Loucy (cell line): ENCODE measurements at regions not wholly inside any gene's neighbourhood (a gene's known extent, or its start where the extent isn't known, plus 50 kb on each side); places are given as distances from the start of the nearest gene placed in this dataset.

Experiments
- H2AFZ ChIP-seq: fragments of 200-600 bp; sonication (generic); 2 replicates; pipeline ENCODE4 v1.6.0; 2016; ENCODE audit warnings: antibody characterized with exemption, mild to moderate bottlenecking, low read length, moderate library complexity
- H3F3A ChIP-seq: fragments of 200-600 bp; 2 replicates; pipeline ENCODE4 v1.6.0; 2016; ENCODE audit warnings: antibody characterized with exemption, low read depth, mild to moderate bottlenecking
- H3K27me3 ChIP-seq: fragments of 200-600 bp; sonication (generic); 2 replicates; pipeline ENCODE4 v1.6.1; 2014; ENCODE audit warnings: low read length, mild to moderate bottlenecking; ENCODE audit not compliant: insufficient read depth, poor library complexity, severe bottlenecking
- H3K36me3 ChIP-seq: fragments of 200-600 bp; sonication (generic); 2 replicates; pipeline ENCODE4 v1.6.1; 2016; ENCODE audit warnings: low read length; ENCODE audit not compliant: insufficient read depth
- H3K4me1 ChIP-seq: fragments of 200-600 bp; sonication (generic); 2 replicates; pipeline ENCODE4 v1.5.1; 2014; ENCODE audit warnings: low read length, mild to moderate bottlenecking; ENCODE audit not compliant: insufficient read depth, poor library complexity, severe bottlenecking
- H3K4me2 ChIP-seq: fragments of 200-600 bp; sonication (generic); 2 replicates; pipeline ENCODE4 v1.6.0; 2014; ENCODE audit warnings: antibody characterized with exemption, low read length, low read depth, mild to moderate bottlenecking; ENCODE audit not compliant: poor library complexity, severe bottlenecking
- H3K4me3 ChIP-seq: fragments of 200-600 bp; sonication (generic); 2 replicates; pipeline ENCODE4 v1.5.1; 2014; ENCODE audit warnings: low read length, mild to moderate bottlenecking, mixed read lengths; ENCODE audit not compliant: poor library complexity, severe bottlenecking
- H3K79me2 ChIP-seq: fragments of 200-600 bp; sonication (generic); 2 replicates; pipeline ENCODE4 v1.6.1; 2014; ENCODE audit warnings: low read length; ENCODE audit not compliant: insufficient read depth
- H3K9ac ChIP-seq: fragments of 200-600 bp; sonication (generic); 2 replicates; pipeline ENCODE4 v1.6.0; 2014; ENCODE audit warnings: mild to moderate bottlenecking, low read depth, low read length, moderate library complexity; ENCODE audit not compliant: poor library complexity, severe bottlenecking
- H3K9me2 ChIP-seq: fragments of 200-600 bp; sonication (generic); replicated peaks from 2 replicates; pipeline ENCODE4 v1.6.1; 2016; ENCODE audit warnings: low read depth, low read length, mixed read lengths
- H3K9me3 ChIP-seq: fragments of 200-600 bp; sonication (generic); 2 replicates; pipeline ENCODE4 v1.6.1; 2014; ENCODE audit warnings: mild to moderate bottlenecking, antibody characterized with exemption, low read length, low read depth; ENCODE audit not compliant: insufficient read depth
- H4K20me1 ChIP-seq: fragments of 200-600 bp; sonication (generic); 2 replicates; pipeline ENCODE4 v1.6.0; 2014; ENCODE audit warnings: antibody characterized with exemption, low read length, mild to moderate bottlenecking; ENCODE audit not compliant: insufficient read depth, poor library complexity, severe bottlenecking
- CTCF ChIP-seq: fragments of 200-600 bp; sonication (generic); conservative IDR thresholded peaks from 2 replicates; pipeline ENCODE4 v1.5.1; 2014; ENCODE audit warnings: mild to moderate bottlenecking, antibody characterized with exemption, low read length
- EZH2phosphoT487 ChIP-seq: fragments of 200-600 bp; IDR thresholded peaks from 2 replicates; pipeline ENCODE4 v1.6.1; 2018; ENCODE audit warnings: antibody characterized with exemption, mild to moderate bottlenecking, moderate library complexity, borderline replicate concordance

DNA sequence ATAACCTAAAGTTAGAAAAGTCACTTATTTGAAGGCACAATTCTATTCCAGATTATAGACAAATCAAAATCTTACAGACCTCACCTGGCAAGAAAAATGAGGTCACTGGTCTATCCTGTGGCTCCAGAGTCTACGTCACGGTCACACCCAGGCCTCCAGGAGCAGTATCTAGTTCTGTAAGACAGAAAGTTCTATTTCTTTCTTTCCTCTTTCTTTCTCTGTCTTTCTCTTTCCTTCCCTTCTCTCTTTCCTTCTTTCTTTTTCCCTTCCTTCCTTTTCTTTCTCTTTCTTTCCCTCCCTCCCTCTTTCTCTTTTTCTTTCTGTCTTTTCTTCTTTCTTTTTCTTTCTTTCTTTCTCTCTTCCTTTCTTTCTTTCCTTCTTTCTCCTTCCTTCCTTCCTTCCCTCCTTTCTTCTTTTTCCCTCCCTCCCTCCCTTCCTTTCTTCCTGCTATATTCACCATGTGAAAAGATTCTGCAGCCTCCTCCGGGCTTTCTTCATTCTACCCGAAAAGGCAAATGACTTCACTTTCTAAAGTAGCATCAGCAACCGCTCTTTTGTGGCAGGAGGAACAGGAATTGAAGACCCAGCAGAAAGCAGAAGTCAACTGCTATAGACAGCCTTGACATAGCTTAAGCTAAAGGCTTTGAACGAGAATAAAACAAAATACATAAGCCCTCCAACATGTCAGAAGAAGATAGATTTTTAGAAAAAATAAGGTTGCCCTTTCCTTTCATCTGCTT, 83.9 kb upstream of the SIRPG start:
- no peaks in the 10 kb centered on the region for H3K36me3 ChIP-seq
- no peak overlapping the region for H3K4me2 ChIP-seq
- no peaks in the 10 kb centered on the region for H3K27me3 ChIP-seq
- no peaks in the 10 kb centered on the region for H4K20me1 ChIP-seq
- H3F3A ChIP-seq: no peaks in the 10 kb centered on the region
- no peak for TF ChIP-seq EZH2phosphoT487
- no peak for TF ChIP-seq CTCF
- no peaks in the 10 kb centered on the region for H3K9me2 ChIP-seq
- no peaks in the 10 kb centered on the region for H3K79me2 ChIP-seq
- no peak overlapping the region for H3K9ac ChIP-seq
- no peaks in the 10 kb centered on the region for H3K9me3 ChIP-seq
- no peaks in the 10 kb centered on the region for H3K4me1 ChIP-seq
- no peak overlapping the region for H3K4me3 ChIP-seq
- H2AFZ ChIP-seq: no peak overlapping the region

DNA sequence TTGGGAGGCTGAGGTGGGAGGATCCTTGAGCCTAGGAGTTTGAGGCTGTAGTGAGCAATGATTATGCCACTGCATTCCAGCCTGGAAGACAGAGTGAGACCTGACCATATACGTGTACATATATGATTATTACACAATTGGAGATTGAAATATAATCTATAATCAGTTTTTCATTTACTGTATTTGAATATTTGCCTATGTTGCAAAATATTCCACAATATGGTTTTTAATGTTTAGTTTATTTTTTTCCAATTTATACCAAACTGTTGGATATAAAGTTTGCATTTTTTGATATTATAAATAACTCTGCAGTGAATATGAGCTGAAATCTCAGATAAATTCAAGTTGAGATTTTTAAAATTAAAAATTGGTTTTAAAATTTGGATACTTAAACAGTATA, 79.6 kb upstream of the SIRPG start:
- H2AFZ ChIP-seq: no peak overlapping the region
- H3K9me2 ChIP-seq: no peaks in the 10 kb centered on the region
- no peak overlapping the region for H3K9ac ChIP-seq
- no peaks in the 10 kb centered on the region for H3K79me2 ChIP-seq
- H3K27me3 ChIP-seq: no peaks in the 10 kb centered on the region
- TF ChIP-seq EZH2phosphoT487 (no peak), CTCF (no peak)
- H3K9me3 ChIP-seq: no peaks in the 10 kb centered on the region
- H3K4me1 ChIP-seq: no peaks in the 10 kb centered on the region
- H3K4me2 ChIP-seq: no peak overlapping the region
- H3F3A ChIP-seq: no peaks in the 10 kb centered on the region
- H3K36me3 ChIP-seq: no peaks in the 10 kb centered on the region
- H4K20me1 ChIP-seq: no peaks in the 10 kb centered on the region
- no peak overlapping the region for H3K4me3 ChIP-seq

DNA sequence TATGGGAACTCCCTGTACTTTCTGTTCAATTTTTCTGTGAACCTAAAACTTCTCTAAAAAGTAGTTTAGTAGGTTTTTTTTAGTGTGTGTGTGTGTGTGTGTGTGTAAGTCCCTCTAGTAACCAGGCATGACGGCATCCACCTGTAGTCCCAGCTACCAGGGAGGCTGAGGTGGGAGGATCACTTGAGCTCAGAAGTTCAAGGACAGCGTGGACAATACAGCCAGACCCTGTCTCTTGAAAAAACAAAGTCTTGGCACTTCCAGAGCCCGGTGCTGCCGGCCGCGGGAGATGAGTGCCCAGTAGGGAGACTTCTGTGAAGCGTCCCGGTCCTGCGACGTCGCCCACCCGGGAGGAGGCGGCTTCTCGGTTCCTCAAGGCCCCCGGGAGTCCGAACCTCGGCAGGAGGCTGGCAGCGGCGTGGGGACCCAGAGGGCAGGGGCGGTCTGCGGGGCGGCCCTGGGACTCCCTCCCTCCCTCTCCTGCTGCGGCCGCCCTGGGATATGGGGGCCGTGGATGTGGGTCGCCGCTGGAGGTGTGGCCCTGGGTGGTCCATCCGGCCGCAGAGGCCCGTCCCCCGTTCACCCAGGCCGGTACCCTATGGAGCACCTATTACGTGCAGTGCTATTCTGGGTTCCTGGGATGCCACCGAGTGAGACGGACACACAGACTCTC, 78.0 kb upstream of the SIRPG start:
- Histone ChIP-seq H3K79me2 (no peaks in the 10 kb centered on the region), H3K4me1 (no peaks in the 10 kb centered on the region), H3K9me2 (no peaks in the 10 kb centered on the region), H3K27me3 (no peaks in the 10 kb centered on the region), H3K9ac (no peak overlapping the region), H3F3A (no peaks in the 10 kb centered on the region), H2AFZ (no peak overlapping the region), H3K4me3 (no peak overlapping the region), H3K9me3 (no peaks in the 10 kb centered on the region), H4K20me1 (no peaks in the 10 kb centered on the region), H3K36me3 (no peaks in the 10 kb centered on the region), H3K4me2 (no peak overlapping the region)
- TF ChIP-seq EZH2phosphoT487: no peak
